Stomach (tissue), 8 donors: ENCODE measurements at regions not wholly inside any gene's neighbourhood (a gene's known extent, or its start where the extent isn't known, plus 50 kb on each side); places are given as distances from the start of the nearest gene placed in this dataset.
"Not testable (repeated sequence)": the region's sequence is repeated elsewhere in the genome, so short reads cannot be mapped to it uniquely, and the experiment has no call there.

ENCODE experiments used
- DNase-seq, 2 donors: peaks; one replicate each; pipeline versions ENCODE4 v3.0.0 to v3.0.0-alpha.2; 2013 to 2019
- H3K27ac ChIP-seq, 5 donors: fragments of 200-600 bp in 4 of 5; sonication (generic) in 4 of 5; one replicate each; pipeline ENCODE4 v1.5.1; 2013 to 2019; ENCODE audit warnings: mild to moderate bottlenecking in 1 of 5, moderate library complexity in 1 of 5
- H3K27me3 ChIP-seq, 3 donors: fragments of 200-600 bp; sonication (generic); one replicate each; pipeline ENCODE4 v1.5.1; 2017 to 2019; ENCODE audit warnings: mixed run types in 1 of 3
- H3K36me3 ChIP-seq, 4 donors: fragments of 200-600 bp; sonication (generic); 1 replicate in 3 of 4; 2 replicates in 1 of 4; pipeline ENCODE4 v1.5.1; 2016 to 2019
- H3K4me1 ChIP-seq, 4 donors: fragments of 200-600 bp; sonication (generic); one replicate each; pipeline ENCODE4 v1.5.1; 2016 to 2019
- H3K4me3 ChIP-seq, 4 donors: fragments of 200-600 bp; sonication (generic) in 3 of 4; one replicate each; pipeline ENCODE4 v1.5.1; 2016 to 2019; ENCODE audit warnings: mild to moderate bottlenecking in 1 of 4
- H3K9me3 ChIP-seq, 4 donors: fragments of 200-600 bp; sonication (generic); one replicate each; pipeline ENCODE4 v1.5.1; 2016 to 2019
- CTCF ChIP-seq, 7 experiments: fragments of 450-650 bp in 4 of 7; fragments of 200-600 bp in 3 of 7; sonication (generic) in 3 of 7; IDR thresholded peaks; one replicate each; pipeline ENCODE4 v1.5.1; 2016 to 2019; ENCODE audit warnings: antibody characterized with exemption in 7 of 7, control low read depth in 2 of 7, mild to moderate bottlenecking in 1 of 7
- EP300 ChIP-seq: sonication (generic); formaldehyde crosslinking; IDR thresholded peaks from one replicate; pipeline ENCODE4 v1.6.1; 2017; ENCODE audit warnings: antibody characterized with exemption
- POLR2A ChIP-seq, 4 donors: fragments of 450-650 bp; IDR thresholded peaks; one replicate each; pipeline ENCODE4 v1.6.1; 2016; ENCODE audit warnings: antibody characterized with exemption in 4 of 4, control low read depth in 2 of 4, mild to moderate bottlenecking in 1 of 4, moderate library complexity in 1 of 4
- POLR2AphosphoS5 ChIP-seq, 3 donors: sonication (generic); formaldehyde crosslinking; IDR thresholded peaks; one replicate each; pipeline ENCODE4 v1.6.1; 2016; ENCODE audit warnings: antibody characterized with exemption in 3 of 3
- WGBS, 5 donors: extraction: QIAGEN DNeasy Blood & Tissue Kit in 3 of 5; methylation state at CpG; one replicate each; pipeline versions ENCODE4 v1.1.5 to v1.1.7; 2013 to 2018; 5-methylcytosine and 5-hydroxymethylcytosine counted together
- intact Hi-C: fragments of 100-400 bp; cut with DNase I; formaldehyde crosslinking; loops from one replicate; pipeline ENCODE4 v1.15.1; 2023; ENCODE audit warnings: low total_unique reads
- donor health status: healthy with polysubstance abuse.
- donor health status: Bipolar disorder and iron deficiency.
- donor health status: healthy.

GRCh38 chr13:100788540-100788939 is 113.9 kb upstream of the TMTC4 start:
- no peak for DNase-seq
- TF ChIP-seq POLR2AphosphoS5 (IDR thresholded peaks at IDR 0.05) (no peak), EP300 (no peak), CTCF (IDR thresholded peaks at IDR 0.05) (no peak), POLR2A (IDR thresholded peaks at IDR 0.05) (no peak)

GRCh38 chr13:100787899-100788298 is 113.3 kb upstream of the TMTC4 start:
- Histone ChIP-seq H3K27me3 (no peaks in the 10 kb centered on the region), H3K9me3 (peaks cover 0 to 6% (median 3%) of the 10 kb centered on the region in 4 donors), H3K36me3 (no peaks in the 10 kb centered on the region), H3K27ac (no peak overlapping the region), H3K4me3 (no peak overlapping the region), H3K4me1 (peaks cover 0 to 9% (median 0%) of the 10 kb centered on the region in 4 donors)
- DNase-seq: no peak
- intact Hi-C loops: no loop called here
- WGBS, 5 donors: 82 to 100% (median 85%) methylated on average over 1 of the region's 1 CpG
- TF ChIP-seq CTCF (IDR thresholded peaks at IDR 0.05): no peak
- no peak for TF ChIP-seq POLR2AphosphoS5 (IDR thresholded peaks at IDR 0.05)
- no peak for TF ChIP-seq EP300
- no peak for TF ChIP-seq POLR2A (IDR thresholded peaks at IDR 0.05)

More at GRCh38 chr13:100788540-100788939, 113.9 kb upstream of the TMTC4 start:
- Histone ChIP-seq H3K36me3 (no peaks in the 10 kb centered on the region), H3K27me3 (no peaks in the 10 kb centered on the region), H3K9me3 (peaks cover 0 to 6% (median 3%) of the 10 kb centered on the region in 4 donors), H3K4me3 (no peak overlapping the region), H3K27ac (no peak overlapping the region), H3K4me1 (peaks cover 0 to 9% (median 0%) of the 10 kb centered on the region in 4 donors)
- intact Hi-C loops: no loop called here
- WGBS, 5 donors: 19 to 63% (median 43%) methylated on average over 1 of the region's 1 CpG

- intact Hi-C loops, DNase-seq, H3K9me3 ChIP-seq, H3K27me3 ChIP-seq, H3K4me1 ChIP-seq, H3K4me3 ChIP-seq, H3K36me3 ChIP-seq, H3K27ac ChIP-seq: not testable (repeated sequence)
- WGBS, 5 donors: 93 to 100% (median 97%) methylated on average over 2 of the region's 2 CpGs
Measured at GRCh38 chr13:100776686-100777085, 102.1 kb upstream of the TMTC4 start.

GRCh38 chr13:100773923-100774663 is 99.5 kb upstream of the TMTC4 start:
- Histone ChIP-seq H3K4me3 (no peak overlapping the region), H3K9me3 (no peaks in the 10 kb centered on the region), H3K36me3 (no peaks in the 10 kb centered on the region), H3K27ac (no peak overlapping the region), H3K27me3 (no peaks in the 10 kb centered on the region), H3K4me1 (no peaks in the 10 kb centered on the region)
- no peak for DNase-seq
- 72 to 88% (median 83%) methylated on average over 12 to 13 of the region's 13 CpGs for WGBS, 5 donors
- intact Hi-C loops: no loop called here
- no peak for TF ChIP-seq EP300
- TF ChIP-seq POLR2AphosphoS5 (IDR thresholded peaks at IDR 0.05): no peak
- TF ChIP-seq CTCF (IDR thresholded peaks at IDR 0.05): no peak
- TF ChIP-seq POLR2A (IDR thresholded peaks at IDR 0.05): no peak

- Histone ChIP-seq H3K4me3 (no peak overlapping the region), H3K9me3 (no peaks in the 10 kb centered on the region), H3K4me1 (no peaks in the 10 kb centered on the region), H3K27me3 (no peaks in the 10 kb centered on the region), H3K27ac (no peak overlapping the region), H3K36me3 (no peaks in the 10 kb centered on the region)
- intact Hi-C loops: no loop called here
- TF ChIP-seq EP300 (no peak), POLR2AphosphoS5 (IDR thresholded peaks at IDR 0.05) (no peak), POLR2A (IDR thresholded peaks at IDR 0.05) (no peak), CTCF (IDR thresholded peaks at IDR 0.05) (no peak)
- DNase-seq: no peak
- 84 to 89% (median 87%) methylated on average over 3 of the region's 3 CpGs for WGBS, 5 donors
Measured at GRCh38 chr13:100773429-100773828, 98.8 kb upstream of the TMTC4 start.
